Type B pancreatic cell (in vitro differentiated cells): ENCODE measurements at regions not wholly inside any gene's neighbourhood (a gene's known extent, or its start where the extent isn't known, plus 50 kb on each side); places are given as distances from the start of the nearest gene placed in this dataset.

Source experiments
- DNase-seq: peaks from one replicate; pipeline ENCODE4 v3.0.0; 2021; ENCODE audit warnings: mixed read lengths; ENCODE audit not compliant: unreplicated experiment; ENCODE audit errors: extremely low spot score
- H3K27ac Mint-ChIP-seq: 2 replicates; pipeline ENCODE4 v1.8.0; 2021; ENCODE audit warnings: mild to moderate bottlenecking, mixed read lengths
- H3K27me3 Mint-ChIP-seq: 2 replicates; pipeline ENCODE4 v1.8.0; 2021; ENCODE audit warnings: mixed read lengths
- H3K36me3 Mint-ChIP-seq: 2 replicates; pipeline ENCODE4 v1.8.0; 2021; ENCODE audit warnings: mixed read lengths
- H3K4me1 Mint-ChIP-seq: one replicate; pipeline ENCODE4 v1.8.0; 2021; ENCODE audit warnings: mixed read lengths; ENCODE audit not compliant: unreplicated experiment
- H3K4me3 Mint-ChIP-seq: 2 replicates; pipeline ENCODE4 v1.8.0; 2021; ENCODE audit warnings: mild to moderate bottlenecking, mixed read lengths
- H3K9me3 Mint-ChIP-seq: 2 replicates; pipeline ENCODE4 v1.8.0; 2021; ENCODE audit warnings: mixed read lengths
- TF ChIP-seq, protein P1 (sequence below): fragments of 200-600 bp; sonication (generic); conservative IDR thresholded peaks from 2 replicates; pipeline ENCODE4 v1.5.0; 2021; ENCODE audit warnings: antibody characterized with exemption, mild to moderate bottlenecking

DNA sequence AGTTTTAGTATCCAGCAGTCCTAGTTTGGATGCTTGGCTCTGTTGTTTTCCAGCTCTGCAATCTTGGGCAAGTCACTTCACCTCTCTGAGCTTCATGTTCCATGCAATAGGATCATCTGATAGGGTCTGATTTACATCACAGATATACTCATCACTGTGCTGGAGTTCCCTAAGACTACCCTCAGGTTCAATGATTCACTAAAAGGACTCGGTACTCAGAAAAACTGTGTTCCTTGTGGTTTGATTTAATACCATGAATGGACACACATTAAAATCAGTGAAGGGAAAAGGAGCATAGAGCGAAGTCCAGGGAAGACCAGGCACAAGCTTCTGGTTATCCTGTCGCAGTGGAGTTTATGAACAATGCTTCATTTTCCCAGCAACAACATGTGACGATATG lies 119.9 kb upstream of the EFNA5 start:
- H3K36me3 Mint-ChIP-seq = peaks cover 3% of the 10 kb centered on the region
- H3K27ac Mint-ChIP-seq = no peak overlapping the region
- peaks cover 18% of the 10 kb centered on the region for H3K9me3 Mint-ChIP-seq
- no peaks in the 10 kb centered on the region for H3K4me1 Mint-ChIP-seq
- no peaks in the 10 kb centered on the region for H3K27me3 Mint-ChIP-seq
- DNase-seq = no peak
- H3K4me3 Mint-ChIP-seq = no peak overlapping the region
- TF ChIP-seq, protein P1, sequence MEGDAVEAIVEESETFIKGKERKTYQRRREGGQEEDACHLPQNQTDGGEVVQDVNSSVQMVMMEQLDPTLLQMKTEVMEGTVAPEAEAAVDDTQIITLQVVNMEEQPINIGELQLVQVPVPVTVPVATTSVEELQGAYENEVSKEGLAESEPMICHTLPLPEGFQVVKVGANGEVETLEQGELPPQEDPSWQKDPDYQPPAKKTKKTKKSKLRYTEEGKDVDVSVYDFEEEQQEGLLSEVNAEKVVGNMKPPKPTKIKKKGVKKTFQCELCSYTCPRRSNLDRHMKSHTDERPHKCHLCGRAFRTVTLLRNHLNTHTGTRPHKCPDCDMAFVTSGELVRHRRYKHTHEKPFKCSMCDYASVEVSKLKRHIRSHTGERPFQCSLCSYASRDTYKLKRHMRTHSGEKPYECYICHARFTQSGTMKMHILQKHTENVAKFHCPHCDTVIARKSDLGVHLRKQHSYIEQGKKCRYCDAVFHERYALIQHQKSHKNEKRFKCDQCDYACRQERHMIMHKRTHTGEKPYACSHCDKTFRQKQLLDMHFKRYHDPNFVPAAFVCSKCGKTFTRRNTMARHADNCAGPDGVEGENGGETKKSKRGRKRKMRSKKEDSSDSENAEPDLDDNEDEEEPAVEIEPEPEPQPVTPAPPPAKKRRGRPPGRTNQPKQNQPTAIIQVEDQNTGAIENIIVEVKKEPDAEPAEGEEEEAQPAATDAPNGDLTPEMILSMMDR = no peak

DNA sequence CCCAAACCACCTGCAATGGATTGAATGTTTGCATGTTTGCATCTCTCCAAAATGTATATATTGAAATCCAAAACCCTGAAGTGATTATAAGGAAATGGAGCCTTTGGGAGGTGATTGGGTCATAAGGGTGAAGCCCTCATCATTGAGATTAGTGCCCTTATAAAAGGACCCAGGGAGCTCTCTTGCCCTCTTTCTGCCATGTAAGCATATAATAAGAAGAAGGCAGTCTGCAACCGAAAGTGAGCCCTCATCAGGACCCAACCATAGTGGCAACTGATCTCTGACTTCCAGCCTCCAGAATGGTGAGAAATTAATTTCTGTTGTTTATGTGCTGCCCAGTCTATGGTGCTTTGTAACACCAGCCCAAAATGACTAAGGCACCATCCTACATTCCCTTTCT lies 115.7 kb upstream of the EFNA5 start:
- TF ChIP-seq, protein P1 = no peak
- H3K9me3 Mint-ChIP-seq = peaks cover 16% of the 10 kb centered on the region
- no peak overlapping the region for H3K4me3 Mint-ChIP-seq
- H3K27ac Mint-ChIP-seq = no peak overlapping the region
- no peak for DNase-seq
- H3K27me3 Mint-ChIP-seq = no peaks in the 10 kb centered on the region
- H3K4me1 Mint-ChIP-seq = no peaks in the 10 kb centered on the region
- no peaks in the 10 kb centered on the region for H3K36me3 Mint-ChIP-seq

DNA sequence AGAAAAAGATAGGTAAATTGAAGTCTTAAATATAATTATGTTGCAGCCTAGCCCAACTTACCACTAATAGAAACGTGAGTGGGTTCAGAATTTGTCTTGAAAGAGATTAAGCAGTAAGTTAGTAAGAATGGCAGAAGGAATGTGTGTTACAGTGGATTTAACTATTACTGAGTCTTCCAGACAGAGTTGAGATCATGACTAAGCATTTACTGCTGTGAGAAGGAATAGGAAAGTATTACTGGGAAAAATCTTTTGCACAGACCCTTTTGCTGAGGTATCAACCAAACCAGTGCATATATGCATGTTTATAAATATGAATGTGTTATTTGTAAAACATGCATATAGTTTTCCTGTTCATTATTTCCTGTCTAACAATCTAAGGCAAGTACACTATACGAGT lies 112.8 kb upstream of the EFNA5 start:
- no peak for DNase-seq
- H3K4me1 Mint-ChIP-seq = peaks cover 6% of the 10 kb centered on the region
- H3K27me3 Mint-ChIP-seq = no peaks in the 10 kb centered on the region

DNA sequence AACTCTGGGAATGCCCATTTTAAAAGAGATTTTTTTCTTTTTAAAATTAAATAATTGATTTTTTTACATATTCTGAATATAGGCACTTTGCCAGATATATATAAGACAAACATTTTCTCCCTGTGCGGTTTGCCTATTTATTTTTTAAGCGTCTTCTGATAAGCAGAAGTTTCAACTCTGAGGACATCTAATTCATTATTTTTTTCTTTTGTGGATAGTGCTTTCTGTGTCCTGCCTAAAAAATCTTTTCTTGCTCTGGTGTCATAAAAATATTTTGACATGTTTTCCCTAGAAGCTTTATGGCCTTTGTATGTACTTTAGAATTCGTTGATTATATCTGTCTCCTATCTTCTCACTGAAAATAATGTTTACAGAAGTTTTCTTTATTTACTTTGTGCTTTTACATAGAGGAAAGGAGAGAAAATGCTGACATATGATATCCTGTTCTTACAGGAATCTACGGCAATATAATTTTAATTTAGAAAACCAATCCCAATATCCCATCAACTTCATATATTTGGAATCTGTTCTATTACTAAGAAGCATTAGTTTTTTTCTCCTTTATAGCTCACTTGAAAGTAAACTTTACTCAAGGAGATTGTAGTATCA lies 111.9 kb upstream of the EFNA5 start:
- Mint-ChIP-seq H3K4me1 (peaks cover 6% of the 10 kb centered on the region), H3K9me3 (peaks cover 13% of the 10 kb centered on the region), H3K27ac (no peak overlapping the region), H3K27me3 (no peaks in the 10 kb centered on the region), H3K36me3 (no peaks in the 10 kb centered on the region), H3K4me3 (no peak overlapping the region)
- TF ChIP-seq, protein P1 = no peak
- DNase-seq = no peak

More for the DNA sequence above, 112.8 kb upstream of the EFNA5 start:
- H3K9me3 Mint-ChIP-seq = peaks cover 17% of the 10 kb centered on the region
- TF ChIP-seq, protein P1 = no peak
- H3K4me3 Mint-ChIP-seq = no peak overlapping the region
- H3K27ac Mint-ChIP-seq = no peak overlapping the region
- no peaks in the 10 kb centered on the region for H3K36me3 Mint-ChIP-seq

DNA sequence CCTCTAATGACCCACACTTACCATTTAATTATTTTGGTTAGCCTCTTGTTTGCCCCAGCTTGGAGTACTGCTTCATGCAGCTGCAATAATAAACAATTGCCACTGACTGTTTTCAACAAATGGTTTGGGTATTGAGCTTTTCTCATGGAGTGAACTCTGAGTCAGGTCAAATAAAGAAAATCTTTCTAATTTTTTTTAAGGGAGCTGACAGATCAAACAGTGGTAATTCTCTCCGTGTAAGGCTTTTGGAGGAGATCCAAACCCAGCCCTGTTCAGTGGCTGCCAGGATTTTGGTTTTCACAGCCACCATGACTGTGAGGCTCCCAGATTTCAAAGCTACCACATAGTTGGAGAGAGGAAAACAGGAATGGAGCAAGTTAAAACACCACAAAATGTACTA lies 110.7 kb upstream of the EFNA5 start:
- Mint-ChIP-seq H3K27ac (no peak overlapping the region), H3K4me3 (no peak overlapping the region), H3K9me3 (peaks cover 13% of the 10 kb centered on the region), H3K27me3 (peaks cover 5% of the 10 kb centered on the region), H3K36me3 (no peaks in the 10 kb centered on the region), H3K4me1 (peaks cover 18% of the 10 kb centered on the region)
- TF ChIP-seq, protein P1 = no peak
- DNase-seq = no peak

DNA sequence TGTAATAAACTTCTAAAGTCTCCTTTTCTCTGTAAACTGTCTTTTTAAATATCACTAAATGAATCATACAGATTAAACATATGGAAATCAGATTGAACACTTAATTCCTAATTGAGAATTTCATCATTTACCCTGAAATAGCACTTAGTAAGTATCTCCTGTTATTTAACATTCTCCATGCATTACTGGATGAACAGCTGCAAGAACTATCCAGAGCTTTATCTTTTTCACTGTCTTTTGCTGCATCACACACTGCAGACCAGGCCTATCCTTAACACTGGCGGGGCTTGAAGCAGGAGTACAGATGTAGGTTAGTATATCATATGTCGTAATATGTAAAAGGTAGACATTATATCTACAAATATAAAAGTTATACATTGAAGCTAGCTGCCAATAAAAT lies 108.7 kb upstream of the EFNA5 start:
- TF ChIP-seq, protein P1 = no peak
- Mint-ChIP-seq H3K4me1 (peaks cover 21% of the 10 kb centered on the region), H3K9me3 (peaks cover 9% of the 10 kb centered on the region), H3K36me3 (no peaks in the 10 kb centered on the region), H3K27me3 (peaks cover 10% of the 10 kb centered on the region), H3K27ac (no peak overlapping the region), H3K4me3 (no peak overlapping the region)
- no peak for DNase-seq
